ENCODE measurements at regions not wholly inside any gene's neighbourhood (a gene's known extent, or its start where the extent isn't known, plus 50 kb on each side); places are given as distances from the start of the nearest gene placed in this dataset.

DNA sequence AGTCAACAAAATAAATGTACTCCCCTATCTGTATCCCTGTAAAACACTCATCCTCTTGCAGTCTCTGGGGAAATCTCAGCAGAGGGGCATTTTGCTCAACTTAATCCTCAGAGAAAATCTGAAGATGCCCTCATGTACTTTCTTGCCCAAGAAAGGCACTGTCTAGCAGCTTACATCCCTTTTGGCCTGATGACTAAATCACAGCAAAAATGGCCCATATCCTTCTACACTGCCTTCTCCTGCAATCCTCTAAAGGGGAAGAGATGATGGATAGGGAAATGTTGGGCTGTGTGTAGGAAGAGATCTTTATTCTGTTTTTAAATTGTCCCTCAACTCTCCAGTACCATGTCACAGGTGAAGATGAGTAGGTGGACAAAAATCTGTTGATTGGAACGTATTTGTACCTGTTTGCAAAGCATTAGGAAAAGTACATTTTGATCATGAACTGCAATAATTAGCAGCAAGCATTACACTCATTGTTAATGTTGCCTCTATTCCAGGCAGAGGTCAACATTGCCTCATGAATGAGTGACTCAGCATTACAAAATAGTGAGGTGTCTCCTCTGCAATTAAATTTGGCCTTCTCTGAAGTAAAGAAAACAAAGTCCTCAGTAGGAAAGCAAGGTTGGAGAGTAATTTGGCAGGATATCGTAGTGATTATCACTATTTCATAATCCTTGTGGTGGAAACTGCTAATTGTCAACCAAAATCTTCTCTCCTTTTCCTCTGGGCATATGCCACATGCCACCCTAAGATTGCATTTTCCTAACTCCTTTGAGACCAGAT, 172.4 kb upstream of the CAND1 start:
- no peak for TF ChIP-seq ZNF775 (CRISPR knock-in tag; IDR thresholded peaks at IDR 0.05; ENCODE audit: borderline replicate concordance)
- TF ChIP-seq, protein P1, sequence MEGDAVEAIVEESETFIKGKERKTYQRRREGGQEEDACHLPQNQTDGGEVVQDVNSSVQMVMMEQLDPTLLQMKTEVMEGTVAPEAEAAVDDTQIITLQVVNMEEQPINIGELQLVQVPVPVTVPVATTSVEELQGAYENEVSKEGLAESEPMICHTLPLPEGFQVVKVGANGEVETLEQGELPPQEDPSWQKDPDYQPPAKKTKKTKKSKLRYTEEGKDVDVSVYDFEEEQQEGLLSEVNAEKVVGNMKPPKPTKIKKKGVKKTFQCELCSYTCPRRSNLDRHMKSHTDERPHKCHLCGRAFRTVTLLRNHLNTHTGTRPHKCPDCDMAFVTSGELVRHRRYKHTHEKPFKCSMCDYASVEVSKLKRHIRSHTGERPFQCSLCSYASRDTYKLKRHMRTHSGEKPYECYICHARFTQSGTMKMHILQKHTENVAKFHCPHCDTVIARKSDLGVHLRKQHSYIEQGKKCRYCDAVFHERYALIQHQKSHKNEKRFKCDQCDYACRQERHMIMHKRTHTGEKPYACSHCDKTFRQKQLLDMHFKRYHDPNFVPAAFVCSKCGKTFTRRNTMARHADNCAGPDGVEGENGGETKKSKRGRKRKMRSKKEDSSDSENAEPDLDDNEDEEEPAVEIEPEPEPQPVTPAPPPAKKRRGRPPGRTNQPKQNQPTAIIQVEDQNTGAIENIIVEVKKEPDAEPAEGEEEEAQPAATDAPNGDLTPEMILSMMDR (CRISPR knock-in tag; IDR thresholded peaks at IDR 0.05) = no peak
- TF ChIP-seq TAF1 (CRISPR knock-in tag; IDR thresholded peaks at IDR 0.05) = no peak

Measured in HepG2 (cell line).